Gastroesophageal sphincter (tissue), 3 donors: ENCODE measurements at regions not wholly inside any gene's neighbourhood (a gene's known extent, or its start where the extent isn't known, plus 50 kb on each side); places are given as distances from the start of the nearest gene placed in this dataset.

ENCODE experiments used
- CTCF ChIP-seq, 4 experiments: fragments of 200-600 bp in 2 of 4; fragments of 450-650 bp in 2 of 4; sonication (generic) in 1 of 4; IDR thresholded peaks; one replicate each; pipeline ENCODE4 v1.5.1; 2017 to 2019; ENCODE audit warnings: antibody characterized with exemption in 4 of 4, mild to moderate bottlenecking in 2 of 4, moderate library complexity in 2 of 4
- POLR2A ChIP-seq, 2 donors: fragments of 450-650 bp; IDR thresholded peaks; one replicate each; pipeline ENCODE4 v1.6.1; 2017; ENCODE audit warnings: antibody characterized with exemption in 2 of 2, mild to moderate bottlenecking in 2 of 2, moderate library complexity in 1 of 2

GRCh38 chr1:65674522-65674921 lies 118.2 kb upstream of the PDE4B start:
- TF ChIP-seq CTCF (IDR thresholded peaks at IDR 0.05): no peak
- TF ChIP-seq POLR2A (IDR thresholded peaks at IDR 0.05): no peak
